Skin of body (tissue), 1 donor: ENCODE measurements at regions not wholly inside any gene's neighbourhood (a gene's known extent, or its start where the extent isn't known, plus 50 kb on each side); places are given as distances from the start of the nearest gene placed in this dataset.

Source experiments
- DNase-seq: peaks from one replicate; lab custom pipeline; 2025; lab: John Stamatoyannopoulos, UW

DNA sequence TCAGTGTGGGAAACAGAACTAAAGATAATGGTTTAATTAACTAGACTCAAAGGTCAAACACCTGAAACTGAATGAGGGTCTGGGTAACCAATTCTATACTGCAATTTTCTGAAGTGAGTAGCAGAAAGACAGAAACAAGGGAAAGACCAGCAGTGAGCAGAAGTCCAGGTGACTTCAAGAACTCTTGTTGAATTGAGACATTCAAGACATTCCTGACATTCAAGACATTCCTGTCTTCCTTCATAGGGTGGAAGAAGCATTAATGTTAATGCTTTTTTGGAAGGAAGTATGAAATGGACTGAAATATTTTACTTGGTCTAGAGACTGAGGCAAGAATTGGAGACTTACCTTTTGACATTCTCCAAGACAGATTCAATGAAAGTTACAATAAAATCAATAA is 529.9 kb upstream of the MMS22L start:
- DNase-seq: no peak

DNA sequence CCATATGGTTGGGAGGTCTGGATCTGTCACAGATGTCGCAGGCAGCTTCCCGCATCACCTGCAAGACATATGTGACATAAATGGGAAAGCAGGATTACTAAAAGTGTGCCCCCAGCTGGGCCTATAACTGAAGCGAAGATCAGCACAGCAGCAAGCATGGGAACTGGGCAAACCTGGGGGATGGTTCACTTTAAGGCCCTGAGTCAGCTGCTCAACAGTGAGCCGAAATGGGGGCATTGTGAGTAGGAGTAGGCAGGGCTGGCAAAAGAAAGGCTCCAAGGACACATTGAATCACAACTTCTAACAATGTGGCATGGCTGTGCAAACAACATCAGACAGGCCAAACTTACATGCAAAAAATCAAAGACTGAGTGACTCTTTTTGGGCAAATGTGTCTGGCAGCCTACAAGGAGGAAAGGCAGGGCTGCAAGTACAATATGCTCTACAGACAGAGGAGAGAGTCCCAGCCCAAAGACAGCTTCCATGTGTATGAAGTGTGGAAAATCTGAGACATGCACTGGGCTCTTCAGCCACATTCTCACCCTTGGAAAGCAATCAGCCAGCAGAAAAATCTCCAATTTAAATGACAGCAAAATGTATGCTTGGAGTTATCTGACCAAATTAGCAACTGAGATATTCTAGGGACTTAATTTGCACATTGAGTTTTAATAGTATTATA is 531.0 kb upstream of the MMS22L start:
- DNase-seq: peak; percentile 9

DNA sequence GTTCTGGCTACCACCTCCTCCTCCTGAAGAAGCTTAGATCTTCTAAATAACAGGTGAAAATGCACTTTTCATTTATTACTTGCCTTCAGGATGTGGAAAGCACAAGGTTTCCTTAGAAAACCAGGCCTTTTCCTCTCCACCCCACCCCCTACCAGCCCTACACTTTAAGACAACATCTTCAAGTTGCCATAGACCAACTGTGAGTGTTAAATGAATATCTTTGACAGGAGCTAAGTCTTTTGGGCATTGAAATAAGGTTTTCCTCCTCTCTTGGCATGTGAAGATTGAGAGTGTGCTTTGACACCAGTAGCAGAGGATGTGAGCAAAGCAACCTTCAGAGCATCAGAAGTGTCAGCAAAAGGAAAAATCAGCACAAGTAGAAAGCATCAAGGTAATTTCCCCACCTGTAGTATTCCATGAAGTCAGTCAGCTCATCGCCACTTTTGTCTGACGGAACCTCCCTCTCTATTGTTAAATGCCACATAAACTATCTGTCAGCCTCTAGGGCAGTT is 532.3 kb upstream of the MMS22L start:
- no peak for DNase-seq

DNA sequence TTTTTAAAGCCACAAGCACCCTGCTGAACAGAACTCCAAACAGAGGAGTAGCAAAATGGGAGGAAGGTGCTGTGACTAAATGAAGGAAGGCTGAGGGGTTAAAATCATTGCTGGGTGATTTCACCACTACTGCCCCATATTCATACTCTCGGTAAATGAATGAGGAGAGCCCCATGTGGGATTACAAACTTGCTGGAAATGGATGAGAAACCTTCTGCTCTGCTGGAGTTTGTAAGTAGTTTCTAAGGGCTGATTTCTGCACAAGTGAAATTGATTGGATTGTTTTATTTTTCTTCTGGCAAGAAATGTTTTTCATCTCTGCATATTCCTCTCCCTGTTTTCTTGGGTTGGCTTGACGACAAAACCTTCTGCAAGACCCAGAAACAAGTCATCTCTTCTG is 533.5 kb upstream of the MMS22L start:
- DNase-seq: no peak

DNA sequence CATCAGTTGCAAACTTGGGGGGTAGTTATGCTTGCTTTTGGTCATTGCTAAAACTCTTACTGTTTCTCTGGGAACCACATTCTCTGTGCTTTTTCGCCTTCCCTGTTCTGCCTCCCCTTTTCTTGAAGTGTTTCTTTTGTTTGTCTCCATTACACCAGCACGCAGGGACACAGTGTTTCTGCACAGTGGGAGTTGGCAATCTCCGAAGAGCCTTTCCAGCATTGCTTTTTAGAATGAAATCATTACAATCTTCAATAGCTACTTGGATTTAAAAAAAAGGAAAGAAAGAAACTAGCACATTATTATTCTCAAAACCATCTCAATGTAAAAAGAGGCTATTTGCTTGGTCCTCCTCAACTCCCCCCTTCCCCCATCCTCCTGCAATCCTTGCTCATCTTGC is 536.7 kb upstream of the MMS22L start:
- no peak for DNase-seq

DNA sequence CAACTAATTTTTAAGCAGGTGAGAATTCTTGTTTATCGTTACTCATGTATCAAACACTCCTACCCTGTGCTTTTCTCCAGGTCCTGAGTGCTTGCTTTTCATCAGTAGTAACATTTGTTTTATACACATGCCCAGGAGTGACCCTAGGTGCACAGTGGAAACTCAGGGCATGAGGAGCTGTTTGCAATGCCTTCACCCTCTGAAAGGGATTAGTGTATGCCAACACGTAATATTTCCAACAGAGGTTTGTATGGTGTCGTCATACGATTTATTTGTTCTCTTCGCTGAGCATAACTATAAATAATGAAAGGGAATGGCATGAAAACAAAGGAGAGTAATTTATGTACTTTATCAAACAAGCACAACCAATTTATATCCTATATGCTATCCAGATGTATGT is 537.4 kb upstream of the MMS22L start:
- no peak for DNase-seq

DNA sequence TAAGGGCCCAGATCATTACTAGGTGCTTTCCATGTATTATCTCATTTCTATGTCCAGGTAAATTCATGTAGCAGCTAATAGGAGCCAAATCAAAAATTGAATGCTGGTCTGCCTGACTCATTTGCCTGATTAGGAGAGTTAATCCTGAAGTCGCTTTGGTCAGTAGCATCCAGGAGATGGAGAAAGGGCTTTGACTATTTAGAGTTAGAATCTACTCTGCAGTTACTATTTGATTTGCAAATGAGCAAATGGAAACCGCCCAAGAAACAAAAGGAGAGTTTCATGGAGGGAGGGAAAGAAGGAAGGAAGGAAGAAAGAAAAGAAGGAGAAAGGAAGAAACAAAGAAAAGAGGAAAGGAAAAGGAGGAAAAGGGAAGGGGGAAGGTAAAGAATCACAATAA is 539.6 kb upstream of the MMS22L start:
- DNase-seq: no peak

DNA sequence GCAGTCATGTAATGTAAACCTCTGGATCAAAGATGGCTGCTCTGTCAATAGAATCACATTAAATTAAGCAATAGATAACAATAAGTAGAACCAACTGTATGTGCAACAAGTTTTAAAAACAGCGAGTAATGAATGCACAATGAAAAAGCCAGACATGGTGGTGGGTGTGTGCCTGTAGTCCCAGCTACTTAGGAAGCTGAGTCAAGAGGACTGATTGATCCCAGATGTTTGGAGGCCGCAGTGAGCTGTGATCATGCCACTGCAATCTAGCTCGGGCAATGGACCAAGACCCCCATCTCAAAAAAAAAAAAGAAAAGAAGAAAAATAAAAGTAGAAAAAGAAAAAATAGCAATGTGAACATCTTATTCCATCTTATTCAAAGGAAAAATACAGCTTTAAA is 558.7 kb upstream of the MMS22L start:
- peak; percentile 25 for DNase-seq

DNA sequence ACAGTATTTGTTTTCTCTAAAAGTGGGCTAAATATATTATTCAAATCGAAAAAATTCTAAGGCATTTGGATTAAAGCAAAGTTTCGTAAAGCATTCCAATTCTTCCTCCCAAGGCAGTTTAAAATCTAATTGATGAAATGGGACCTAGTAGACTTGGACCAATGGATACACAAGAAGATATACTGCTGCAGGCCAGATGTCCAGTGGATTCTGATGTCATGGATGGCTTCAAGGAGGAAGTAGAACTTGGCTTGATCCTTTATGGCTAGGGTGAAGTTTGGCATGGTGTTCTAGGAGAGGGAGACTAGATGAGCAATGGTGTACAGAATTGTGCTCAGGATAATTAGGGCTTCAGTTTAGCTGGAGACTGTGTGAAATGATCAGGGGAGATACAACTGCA is 559.5 kb upstream of the MMS22L start:
- no peak for DNase-seq

DNA sequence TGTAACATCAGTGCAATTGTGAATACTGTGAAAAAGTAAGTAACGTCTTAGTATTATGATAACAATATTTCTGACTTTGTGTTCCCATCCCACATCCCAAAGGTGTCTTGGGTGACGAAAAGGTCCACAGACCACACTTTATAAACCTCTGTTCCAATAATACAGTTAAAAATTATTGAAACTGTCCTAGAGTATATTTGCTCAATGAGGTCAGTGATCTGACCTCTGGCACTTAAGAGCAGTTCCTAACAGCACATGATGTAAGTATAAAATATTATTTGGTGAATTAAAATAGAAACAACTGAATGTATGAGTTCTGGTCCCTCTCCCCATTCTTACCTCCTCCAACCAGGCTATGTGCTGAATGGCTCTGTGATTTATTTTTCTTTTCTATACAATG is 566.4 kb upstream of the MMS22L start:
- DNase-seq: no peak

DNA sequence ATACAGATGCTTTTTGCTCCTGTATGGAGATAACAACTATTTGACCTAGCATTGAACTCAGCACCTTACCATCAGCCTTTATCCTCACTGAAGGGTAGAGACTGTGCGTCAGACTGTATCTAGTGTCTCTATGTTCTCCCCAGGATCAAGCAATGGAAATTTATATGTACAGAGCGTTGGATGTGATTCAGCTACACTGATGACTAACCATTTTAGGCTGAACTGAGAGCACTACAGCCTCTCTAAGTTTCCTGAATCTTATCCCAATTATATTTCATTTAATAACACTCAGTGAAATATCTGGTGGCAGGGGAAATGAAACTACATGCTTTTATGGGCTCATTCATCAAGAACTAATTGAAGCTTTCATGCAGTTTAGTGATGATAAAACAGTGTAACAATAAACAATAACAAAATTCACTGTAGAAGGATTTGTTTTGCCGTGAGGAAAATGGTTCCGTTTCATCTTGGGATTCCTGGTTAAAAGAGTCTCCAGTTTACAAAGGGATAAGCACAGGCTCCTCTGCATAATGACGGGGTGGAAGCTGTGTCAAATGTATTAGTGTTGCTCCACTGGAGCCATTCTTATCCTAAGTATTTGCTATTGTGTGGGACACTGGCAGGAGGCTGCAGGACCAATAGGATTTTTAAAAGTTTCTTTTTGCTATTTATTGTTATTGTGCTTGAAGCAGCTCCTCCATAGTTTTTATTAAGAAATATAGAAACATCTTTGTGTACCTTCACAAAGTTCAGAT is 567.6 kb upstream of the MMS22L start:
- DNase-seq: peak; percentile 61

DNA sequence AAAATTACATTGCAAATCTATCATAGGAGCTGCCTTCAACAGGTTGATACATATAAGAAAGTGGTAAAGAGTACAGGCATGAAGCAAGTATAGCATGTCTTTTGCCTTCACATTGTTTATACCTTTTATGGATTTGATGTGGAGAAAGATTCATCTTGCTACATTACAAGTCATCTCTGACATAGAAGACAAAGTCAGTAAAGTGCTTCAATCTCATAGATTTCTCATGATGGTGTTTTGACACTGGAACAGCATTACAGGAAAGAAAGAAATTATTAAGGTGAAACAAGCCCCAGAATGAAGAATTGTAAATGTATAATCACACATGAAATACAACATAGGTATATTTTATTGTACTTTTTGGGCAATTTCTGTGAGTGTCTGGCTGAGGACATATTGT is 580.7 kb upstream of the MMS22L start:
- DNase-seq: no peak

DNA sequence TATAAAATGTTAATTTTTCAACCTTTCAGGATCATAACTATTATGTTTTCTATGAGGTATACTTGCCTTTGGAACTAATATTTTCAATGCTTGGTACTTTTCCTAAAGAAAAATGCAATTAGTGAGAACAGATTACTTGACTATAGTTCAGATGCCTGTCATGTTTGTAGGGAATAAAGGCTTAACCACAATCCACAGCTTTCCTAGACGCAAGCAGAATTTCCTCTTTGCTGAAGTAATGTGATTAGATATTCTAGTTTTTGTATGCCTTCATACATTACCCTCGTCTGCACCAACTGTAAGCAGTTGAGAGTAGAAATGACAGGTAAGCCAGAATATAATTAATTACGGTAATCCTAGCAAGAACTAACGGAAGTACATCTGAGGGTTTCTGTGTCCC is 581.4 kb upstream of the MMS22L start:
- DNase-seq: peak; percentile 26

DNA sequence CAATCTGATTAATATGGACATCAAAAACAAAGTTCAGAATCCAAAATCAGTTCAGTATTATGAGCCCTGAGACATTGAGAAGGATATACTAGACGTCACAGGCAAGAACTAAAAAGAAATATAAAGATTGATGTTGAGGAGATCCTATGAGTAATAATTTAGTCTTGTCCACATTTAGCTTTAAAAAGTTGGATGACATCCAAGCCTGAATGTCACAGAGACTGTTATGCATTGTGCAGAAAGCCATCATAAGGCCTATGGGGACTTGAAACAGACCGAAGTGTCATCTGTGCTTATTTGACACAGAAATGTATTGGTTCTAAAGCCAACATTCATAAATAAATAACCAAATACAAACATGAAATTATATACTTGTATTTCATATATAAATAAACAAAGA is 581.8 kb upstream of the MMS22L start:
- peak; percentile 32 for DNase-seq

DNA sequence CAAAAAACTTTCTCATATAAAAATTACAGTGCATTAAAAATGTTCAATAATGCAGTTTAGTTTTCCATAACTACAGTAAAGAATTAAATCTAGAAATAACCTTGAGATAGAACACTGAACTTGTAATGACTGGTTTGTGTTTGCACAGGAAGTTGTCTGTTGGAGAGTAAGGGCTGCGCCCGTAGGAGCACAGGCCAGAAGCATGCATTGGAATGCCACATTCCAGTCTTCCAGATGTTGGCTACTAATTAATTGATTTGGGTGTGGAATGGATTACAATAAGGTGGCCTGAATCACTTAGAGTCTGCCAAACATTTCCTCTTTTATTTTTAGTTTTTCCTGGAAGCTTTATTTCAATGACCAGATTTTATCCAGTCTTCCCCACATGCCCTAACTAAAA is 582.6 kb upstream of the MMS22L start:
- DNase-seq: no peak

DNA sequence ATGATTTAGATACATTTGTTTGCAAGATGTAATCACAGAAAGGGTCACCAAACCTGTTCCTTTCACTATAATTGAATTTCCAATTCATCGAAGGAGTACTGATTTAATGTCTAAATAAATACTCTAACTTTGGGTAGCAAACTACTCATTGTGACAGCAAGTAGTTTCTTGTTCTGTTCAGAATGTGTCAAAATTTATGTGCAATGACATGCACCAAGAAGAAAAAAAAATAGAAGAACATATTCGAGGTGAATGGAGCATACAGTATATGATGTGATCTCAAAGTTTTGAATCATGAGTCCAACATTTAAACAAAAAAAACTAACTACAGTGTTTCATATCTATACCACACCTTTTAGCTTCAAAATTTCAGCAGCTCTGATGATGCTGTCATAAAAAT is 583.6 kb upstream of the MMS22L start:
- DNase-seq: no peak

DNA sequence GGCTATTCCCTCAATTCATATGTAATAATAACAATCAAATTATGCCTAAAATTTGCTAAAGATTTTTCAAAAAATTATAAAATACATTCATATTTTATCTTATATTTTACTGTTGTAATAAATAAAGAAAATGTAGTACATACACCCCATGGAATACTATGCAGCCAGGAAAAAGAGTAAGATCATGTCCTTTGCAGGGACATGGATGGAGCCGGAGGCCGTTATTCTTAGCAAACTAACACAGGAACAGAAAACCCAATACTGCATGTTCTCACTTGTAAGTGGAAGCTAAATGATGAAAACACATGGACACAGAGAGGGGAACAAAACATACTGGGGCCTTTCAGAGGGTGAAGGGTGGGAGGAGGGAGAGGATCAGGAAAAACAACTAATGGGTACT is 584.2 kb upstream of the MMS22L start:
- DNase-seq: no peak

DNA sequence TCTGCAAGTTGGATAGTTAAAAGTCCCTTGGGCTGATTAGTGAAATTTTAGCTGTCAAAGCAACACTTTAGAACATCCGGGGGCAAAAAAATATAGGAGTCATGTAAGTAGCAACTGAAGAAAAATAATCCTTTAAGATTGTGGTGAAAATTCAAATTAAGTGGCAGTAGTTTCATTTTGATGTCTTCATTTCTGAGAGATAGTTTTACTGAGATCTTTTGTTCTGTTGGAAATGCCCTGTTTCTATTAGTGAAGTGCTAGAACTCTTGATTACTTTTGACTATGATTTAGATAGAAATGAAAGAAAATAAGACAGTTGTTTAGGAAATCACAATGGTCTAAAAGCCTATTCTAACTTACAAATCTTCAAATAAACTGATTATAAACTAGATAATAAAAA is 587.3 kb upstream of the MMS22L start:
- no peak for DNase-seq

DNA sequence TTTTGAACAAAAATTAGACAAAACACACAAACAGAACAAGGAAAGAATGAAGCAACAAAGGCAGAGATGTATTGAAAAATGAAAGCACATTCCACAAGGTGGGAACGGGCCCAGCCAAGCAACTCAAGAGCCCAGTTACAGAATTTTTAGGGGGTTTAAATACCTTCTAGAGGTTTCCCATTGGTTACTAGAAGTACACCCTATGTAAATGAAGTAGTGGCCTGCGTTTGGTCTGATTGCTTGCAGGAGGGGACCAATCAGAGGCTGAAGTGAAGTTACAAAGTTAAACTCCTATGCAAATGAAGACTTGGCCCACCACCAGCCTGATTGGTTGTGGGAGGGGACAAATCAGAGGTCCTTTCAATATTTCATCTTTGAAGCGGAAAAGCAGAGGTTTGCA is 593.7 kb upstream of the MMS22L start:
- DNase-seq: no peak

DNA sequence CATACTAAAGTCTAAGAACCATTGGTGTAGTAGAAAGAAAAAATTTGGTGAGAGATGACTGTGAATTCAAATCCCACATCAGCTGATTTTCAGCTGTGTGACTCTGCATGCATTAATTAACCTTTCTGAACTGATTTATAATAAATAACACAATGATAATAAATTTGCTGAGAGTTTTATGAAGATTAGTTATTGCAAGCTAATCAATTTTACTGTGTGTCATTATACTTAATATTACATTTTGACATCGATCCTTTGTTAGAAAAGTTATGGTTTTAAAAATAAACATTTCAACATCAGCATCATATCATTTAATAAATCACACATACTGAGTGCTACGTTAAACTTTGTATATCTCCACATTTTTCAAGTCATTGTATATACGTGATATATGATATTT is 599.7 kb upstream of the MMS22L start:
- no peak for DNase-seq

DNA sequence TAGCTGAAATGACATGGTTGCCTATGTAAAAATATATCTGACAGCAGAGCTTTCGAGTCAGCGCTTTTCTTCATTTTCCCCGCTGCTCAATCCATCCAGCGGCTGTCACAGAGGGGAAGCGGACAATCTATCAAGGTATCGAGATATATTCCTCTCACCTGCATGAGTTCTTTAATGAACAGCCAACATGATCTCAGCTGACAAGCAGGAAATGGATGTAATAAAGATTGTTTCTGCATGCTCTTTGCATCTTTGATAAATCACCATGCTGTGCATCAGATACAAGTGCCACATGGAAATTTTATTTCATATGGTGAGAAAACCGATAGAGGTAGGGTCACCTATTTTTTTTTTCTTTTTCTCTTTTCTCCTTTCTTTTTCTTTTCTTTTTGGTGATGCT is 602.3 kb upstream of the MMS22L start:
- DNase-seq: no peak

DNA sequence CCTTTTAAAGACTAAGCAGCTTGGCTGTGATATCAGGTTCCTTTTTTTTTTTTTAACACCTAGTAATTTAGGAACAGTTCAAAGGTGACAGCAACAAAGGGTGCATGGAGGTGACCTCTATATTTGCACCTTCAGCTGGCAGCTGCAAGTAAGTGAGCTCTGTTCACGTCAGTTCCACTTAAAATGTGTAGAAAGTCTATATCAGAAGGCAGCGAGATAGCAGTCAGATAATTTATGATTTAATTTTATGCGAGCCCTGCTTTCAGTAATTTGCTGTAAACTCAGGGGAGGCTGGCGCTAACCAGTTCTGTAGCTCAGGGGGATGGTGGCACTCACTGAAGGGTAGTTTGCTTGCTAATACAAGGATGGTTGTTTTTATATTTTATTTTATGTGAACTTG is 602.8 kb upstream of the MMS22L start:
- no peak for DNase-seq

DNA sequence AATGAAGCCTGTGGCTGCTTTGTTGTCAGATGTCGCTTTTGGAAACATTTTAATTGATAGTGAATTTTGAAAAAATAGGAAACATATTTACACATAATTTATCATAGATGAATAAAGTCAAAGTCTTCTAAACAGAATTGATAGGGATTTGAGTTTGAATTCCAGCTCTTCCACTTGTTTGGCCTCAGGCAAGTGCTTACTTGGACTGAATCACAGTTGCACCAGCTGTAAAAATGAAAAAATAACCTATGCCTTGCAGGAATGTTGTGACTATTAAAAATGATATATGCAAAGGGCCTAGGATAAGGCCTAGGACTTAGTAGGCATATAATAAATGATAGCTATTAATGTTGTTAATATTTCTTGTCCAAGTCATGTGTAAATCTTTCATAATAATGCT is 618.5 kb upstream of the MMS22L start:
- no peak for DNase-seq
